PFSK-1 (cell line): ENCODE measurements at regions not wholly inside any gene's neighbourhood (a gene's known extent, or its start where the extent isn't known, plus 50 kb on each side); places are given as distances from the start of the nearest gene placed in this dataset.

Source experiments
- FOXP2 ChIP-seq: optimal IDR thresholded peaks from 2 replicates; pipeline ENCODE3; 2011; ENCODE audit warnings: borderline replicate concordance, control low read depth, inconsistent platforms; ENCODE audit not compliant: insufficient read depth; ENCODE audit errors: extremely low read length, extremely low read depth
- POLR2AphosphoS5 ChIP-seq: IDR thresholded peaks from 2 replicates; pipeline ENCODE4 v1.6.1; 2012; ENCODE audit warnings: low read depth, mild to moderate bottlenecking, control low read depth, low read length, moderate library complexity
- SIN3A ChIP-seq: IDR thresholded peaks from 2 replicates; pipeline ENCODE4 v1.6.1; 2012; ENCODE audit warnings: mild to moderate bottlenecking, low read length, moderate library complexity, borderline replicate concordance; ENCODE audit not compliant: insufficient read depth
- TAF1 ChIP-seq: IDR thresholded peaks from 2 replicates; pipeline ENCODE4 v1.6.1; 2012; ENCODE audit warnings: low read length, control low read depth, borderline replicate concordance; ENCODE audit not compliant: insufficient read depth
- TF ChIP-seq, protein P1 (sequence below), 2 experiments: IDR thresholded peaks; 2 replicates each; pipeline versions ENCODE4 v1.6.1 to v1.8.0; 2011 to 2012; ENCODE audit warnings: low read depth in 2 of 2, low read length in 2 of 2, control low read depth in 1 of 2, inconsistent platforms in 1 of 2, mild to moderate bottlenecking in 1 of 2, moderate library complexity in 1 of 2; ENCODE audit not compliant: insufficient read depth in 1 of 2

DNA sequence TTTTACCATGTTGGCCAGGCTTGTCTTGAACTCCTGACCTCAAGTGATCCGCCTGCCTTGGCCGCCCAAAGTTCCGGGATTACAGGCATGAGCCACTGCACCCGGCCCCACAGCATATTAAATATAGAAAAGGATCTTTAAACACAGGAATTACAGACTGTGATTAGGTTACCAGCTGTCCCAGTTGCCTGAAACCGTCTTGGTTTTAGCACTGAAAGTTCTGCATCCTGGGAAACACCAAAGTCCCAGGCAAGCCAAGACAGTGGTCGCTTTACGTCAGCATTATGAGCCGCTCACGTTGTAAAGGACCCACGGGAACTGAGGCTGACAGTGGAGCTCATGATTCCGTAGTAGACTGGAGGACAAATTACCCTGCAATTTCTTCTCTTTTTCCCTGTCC lies 69.0 kb upstream of the FAM180A start:
- TF ChIP-seq TAF1 (no peak), FOXP2 (no peak), SIN3A (no peak), POLR2AphosphoS5 (no peak)
- TF ChIP-seq, protein P1, sequence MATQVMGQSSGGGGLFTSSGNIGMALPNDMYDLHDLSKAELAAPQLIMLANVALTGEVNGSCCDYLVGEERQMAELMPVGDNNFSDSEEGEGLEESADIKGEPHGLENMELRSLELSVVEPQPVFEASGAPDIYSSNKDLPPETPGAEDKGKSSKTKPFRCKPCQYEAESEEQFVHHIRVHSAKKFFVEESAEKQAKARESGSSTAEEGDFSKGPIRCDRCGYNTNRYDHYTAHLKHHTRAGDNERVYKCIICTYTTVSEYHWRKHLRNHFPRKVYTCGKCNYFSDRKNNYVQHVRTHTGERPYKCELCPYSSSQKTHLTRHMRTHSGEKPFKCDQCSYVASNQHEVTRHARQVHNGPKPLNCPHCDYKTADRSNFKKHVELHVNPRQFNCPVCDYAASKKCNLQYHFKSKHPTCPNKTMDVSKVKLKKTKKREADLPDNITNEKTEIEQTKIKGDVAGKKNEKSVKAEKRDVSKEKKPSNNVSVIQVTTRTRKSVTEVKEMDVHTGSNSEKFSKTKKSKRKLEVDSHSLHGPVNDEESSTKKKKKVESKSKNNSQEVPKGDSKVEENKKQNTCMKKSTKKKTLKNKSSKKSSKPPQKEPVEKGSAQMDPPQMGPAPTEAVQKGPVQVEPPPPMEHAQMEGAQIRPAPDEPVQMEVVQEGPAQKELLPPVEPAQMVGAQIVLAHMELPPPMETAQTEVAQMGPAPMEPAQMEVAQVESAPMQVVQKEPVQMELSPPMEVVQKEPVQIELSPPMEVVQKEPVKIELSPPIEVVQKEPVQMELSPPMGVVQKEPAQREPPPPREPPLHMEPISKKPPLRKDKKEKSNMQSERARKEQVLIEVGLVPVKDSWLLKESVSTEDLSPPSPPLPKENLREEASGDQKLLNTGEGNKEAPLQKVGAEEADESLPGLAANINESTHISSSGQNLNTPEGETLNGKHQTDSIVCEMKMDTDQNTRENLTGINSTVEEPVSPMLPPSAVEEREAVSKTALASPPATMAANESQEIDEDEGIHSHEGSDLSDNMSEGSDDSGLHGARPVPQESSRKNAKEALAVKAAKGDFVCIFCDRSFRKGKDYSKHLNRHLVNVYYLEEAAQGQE (IDR thresholded peaks at IDR 0.05; ENCODE audit: insufficient read depth in 1 of 2, low read depth in 2 of 2, low read length in 2 of 2): no peak

DNA sequence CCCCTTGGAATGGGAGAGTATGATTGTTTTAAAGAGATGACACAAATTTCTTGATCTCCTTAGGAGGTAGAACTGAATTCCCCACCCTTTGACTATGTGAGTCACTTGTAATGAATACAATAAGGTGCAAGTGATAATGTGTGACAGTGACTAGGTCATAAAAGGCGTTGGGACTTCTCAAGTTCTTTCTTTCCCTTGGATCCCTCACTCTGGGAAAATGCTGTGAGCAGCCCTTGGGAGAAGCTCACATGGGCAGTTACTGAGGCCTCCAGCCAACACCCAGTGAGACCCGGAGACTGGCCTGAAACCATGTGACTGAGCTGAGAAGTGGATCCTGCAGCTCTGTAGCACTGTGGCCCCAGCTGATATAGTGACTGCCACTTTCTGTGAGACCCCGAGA lies 66.4 kb upstream of the FAM180A start:
- TF ChIP-seq FOXP2 (no peak), SIN3A (no peak), POLR2AphosphoS5 (no peak), TAF1 (no peak)
- TF ChIP-seq, protein P1 (IDR thresholded peaks at IDR 0.05; ENCODE audit: insufficient read depth in 1 of 2, low read depth in 2 of 2, low read length in 2 of 2): no peak

DNA sequence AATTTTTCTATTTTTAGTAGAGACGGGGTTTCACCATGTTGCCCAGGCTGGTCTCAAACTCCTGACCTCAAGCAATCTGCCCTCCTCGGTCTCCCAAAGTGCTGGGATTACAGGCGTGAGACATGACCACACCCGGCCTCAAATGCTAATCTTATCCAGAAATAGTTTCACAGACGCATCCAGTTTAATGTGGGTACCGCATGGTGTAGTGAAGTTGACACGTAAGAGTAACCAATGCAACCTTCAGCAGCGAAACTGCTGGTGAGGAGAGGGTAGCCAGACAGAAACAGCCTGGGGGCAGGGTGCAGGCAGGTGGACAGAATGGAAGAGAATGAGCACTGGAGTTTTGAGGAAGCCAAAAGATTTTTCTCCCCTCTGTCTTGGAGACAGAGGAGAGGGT lies 63.5 kb upstream of the FAM180A start:
- TF ChIP-seq FOXP2 (no peak), POLR2AphosphoS5 (no peak), SIN3A (no peak)
- TF ChIP-seq, protein P1 (IDR thresholded peaks at IDR 0.05; ENCODE audit: insufficient read depth in 1 of 2, low read depth in 2 of 2, low read length in 2 of 2): no peak

DNA sequence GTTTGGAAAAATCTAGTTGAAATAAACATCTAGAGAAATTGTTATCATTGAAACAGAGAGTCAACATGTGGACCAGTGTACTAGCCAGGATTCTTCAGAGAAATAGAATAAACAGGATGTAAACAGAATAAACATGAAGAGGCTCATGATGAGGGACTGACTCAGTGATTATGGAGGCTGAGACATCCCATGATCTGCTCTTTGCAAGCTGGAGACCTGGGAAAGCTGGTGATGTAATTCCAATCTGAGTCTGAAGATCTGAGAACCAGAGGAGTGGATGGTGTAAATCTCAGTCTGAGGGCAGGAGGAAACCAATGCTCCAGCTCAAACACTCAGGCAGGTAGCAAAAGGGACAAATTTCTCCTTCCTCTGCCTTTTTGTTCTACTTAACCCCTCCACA lies 62.9 kb upstream of the FAM180A start:
- TF ChIP-seq, protein P1 (IDR thresholded peaks at IDR 0.05; ENCODE audit: insufficient read depth in 1 of 2, low read depth in 2 of 2, low read length in 2 of 2): no peak

DNA sequence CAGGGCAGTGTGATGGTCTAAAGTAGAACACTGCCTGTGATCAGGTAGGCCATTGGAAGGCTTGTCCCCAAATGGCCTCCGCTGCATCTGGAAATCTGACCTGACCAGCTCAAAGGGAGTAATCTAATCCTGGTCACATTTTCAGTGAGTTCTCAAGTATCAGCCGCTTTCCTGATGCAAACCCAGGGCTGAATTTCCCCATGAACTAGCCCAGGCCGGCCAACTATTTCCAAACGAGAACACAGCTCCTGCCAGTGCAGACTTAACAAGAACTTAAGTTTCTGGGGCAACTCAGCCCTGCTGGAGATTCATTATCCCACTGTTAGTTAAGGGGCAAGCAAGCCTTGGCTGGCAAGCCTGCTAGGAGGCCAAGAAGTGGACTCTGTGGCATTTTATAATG lies 59.6 kb upstream of the FAM180A start:
- no peak for TF ChIP-seq SIN3A
- TF ChIP-seq TAF1: no peak
- TF ChIP-seq FOXP2: no peak
- TF ChIP-seq, protein P1 (IDR thresholded peaks at IDR 0.05; ENCODE audit: insufficient read depth in 1 of 2, low read depth in 2 of 2, low read length in 2 of 2): no peak
- TF ChIP-seq POLR2AphosphoS5: no peak
